ENCODE measurements at regions not wholly inside any gene's neighbourhood (a gene's known extent, or its start where the extent isn't known, plus 50 kb on each side); places are given as distances from the start of the nearest gene placed in this dataset.
"Not testable (repeated sequence)": the region's sequence is repeated elsewhere in the genome, so short reads cannot be mapped to it uniquely, and the experiment has no call there.

DNA sequence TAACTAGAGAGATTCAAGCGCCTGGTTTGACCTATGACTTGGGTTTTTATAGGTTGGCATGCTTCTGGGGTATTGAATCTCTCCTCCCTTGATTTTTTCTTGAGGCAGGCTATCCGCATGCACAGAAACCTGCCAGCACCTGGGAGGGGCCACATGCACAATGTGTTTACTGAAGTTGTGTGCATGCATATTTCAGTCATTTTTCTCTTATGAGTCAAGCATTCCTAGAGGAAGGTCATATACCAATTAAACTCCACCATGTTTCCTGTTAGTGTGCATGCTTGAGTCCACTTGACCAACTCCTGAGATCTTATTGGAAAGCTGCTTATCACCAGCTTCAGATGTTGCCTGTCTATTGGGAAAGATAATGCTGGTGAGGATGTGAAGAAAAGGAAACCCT, 1718.4 kb downstream of the LRRC4C start (continued):
- TF ChIP-seq, protein P1, sequence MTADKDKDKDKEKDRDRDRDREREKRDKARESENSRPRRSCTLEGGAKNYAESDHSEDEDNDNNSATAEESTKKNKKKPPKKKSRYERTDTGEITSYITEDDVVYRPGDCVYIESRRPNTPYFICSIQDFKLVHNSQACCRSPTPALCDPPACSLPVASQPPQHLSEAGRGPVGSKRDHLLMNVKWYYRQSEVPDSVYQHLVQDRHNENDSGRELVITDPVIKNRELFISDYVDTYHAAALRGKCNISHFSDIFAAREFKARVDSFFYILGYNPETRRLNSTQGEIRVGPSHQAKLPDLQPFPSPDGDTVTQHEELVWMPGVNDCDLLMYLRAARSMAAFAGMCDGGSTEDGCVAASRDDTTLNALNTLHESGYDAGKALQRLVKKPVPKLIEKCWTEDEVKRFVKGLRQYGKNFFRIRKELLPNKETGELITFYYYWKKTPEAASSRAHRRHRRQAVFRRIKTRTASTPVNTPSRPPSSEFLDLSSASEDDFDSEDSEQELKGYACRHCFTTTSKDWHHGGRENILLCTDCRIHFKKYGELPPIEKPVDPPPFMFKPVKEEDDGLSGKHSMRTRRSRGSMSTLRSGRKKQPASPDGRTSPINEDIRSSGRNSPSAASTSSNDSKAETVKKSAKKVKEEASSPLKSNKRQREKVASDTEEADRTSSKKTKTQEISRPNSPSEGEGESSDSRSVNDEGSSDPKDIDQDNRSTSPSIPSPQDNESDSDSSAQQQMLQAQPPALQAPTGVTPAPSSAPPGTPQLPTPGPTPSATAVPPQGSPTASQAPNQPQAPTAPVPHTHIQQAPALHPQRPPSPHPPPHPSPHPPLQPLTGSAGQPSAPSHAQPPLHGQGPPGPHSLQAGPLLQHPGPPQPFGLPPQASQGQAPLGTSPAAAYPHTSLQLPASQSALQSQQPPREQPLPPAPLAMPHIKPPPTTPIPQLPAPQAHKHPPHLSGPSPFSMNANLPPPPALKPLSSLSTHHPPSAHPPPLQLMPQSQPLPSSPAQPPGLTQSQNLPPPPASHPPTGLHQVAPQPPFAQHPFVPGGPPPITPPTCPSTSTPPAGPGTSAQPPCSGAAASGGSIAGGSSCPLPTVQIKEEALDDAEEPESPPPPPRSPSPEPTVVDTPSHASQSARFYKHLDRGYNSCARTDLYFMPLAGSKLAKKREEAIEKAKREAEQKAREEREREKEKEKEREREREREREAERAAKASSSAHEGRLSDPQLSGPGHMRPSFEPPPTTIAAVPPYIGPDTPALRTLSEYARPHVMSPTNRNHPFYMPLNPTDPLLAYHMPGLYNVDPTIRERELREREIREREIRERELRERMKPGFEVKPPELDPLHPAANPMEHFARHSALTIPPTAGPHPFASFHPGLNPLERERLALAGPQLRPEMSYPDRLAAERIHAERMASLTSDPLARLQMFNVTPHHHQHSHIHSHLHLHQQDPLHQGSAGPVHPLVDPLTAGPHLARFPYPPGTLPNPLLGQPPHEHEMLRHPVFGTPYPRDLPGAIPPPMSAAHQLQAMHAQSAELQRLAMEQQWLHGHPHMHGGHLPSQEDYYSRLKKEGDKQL (CRISPR knock-in tag; IDR thresholded peaks at IDR 0.05; ENCODE audit: borderline replicate concordance): no peak
- TF ChIP-seq NR3C1 (CRISPR knock-in tag; IDR thresholded peaks at IDR 0.05): no peak
- TF ChIP-seq, protein P2, sequence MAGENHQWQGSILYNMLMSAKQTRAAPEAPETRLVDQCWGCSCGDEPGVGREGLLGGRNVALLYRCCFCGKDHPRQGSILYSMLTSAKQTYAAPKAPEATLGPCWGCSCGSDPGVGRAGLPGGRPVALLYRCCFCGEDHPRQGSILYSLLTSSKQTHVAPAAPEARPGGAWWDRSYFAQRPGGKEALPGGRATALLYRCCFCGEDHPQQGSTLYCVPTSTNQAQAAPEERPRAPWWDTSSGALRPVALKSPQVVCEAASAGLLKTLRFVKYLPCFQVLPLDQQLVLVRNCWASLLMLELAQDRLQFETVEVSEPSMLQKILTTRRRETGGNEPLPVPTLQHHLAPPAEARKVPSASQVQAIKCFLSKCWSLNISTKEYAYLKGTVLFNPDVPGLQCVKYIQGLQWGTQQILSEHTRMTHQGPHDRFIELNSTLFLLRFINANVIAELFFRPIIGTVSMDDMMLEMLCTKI (IDR thresholded peaks at IDR 0.05; ENCODE audit: partially characterized antibody): no peak

DNA sequence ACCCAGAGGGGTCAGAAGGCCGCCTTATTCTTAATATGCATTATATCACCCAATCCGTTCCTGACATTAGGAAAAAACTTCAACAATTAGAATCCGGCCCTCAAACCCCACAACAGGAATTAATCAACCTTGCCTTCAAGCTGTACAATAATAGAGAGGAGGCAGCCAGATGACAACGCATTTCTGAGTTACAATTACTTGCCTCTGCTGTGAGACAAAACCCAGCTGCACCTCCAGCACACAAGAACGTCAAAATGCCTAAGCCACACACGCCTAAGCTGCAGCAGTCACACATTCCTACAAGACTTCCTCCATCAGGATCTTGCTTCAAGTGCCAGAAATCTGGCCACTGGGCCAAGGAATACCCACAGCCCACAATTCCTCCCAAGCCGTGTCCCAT, 1723.1 kb downstream of the LRRC4C start:
- BruUV-seq (replicated peaks); H3K36me3 ChIP-seq (ENCODE audit: control insufficient read depth, insufficient read depth, low read length); intact Hi-C loops (cut with micrococcal nuclease); POLR2A ChIA-PET; H3K9me1 ChIP-seq (ENCODE audit: control insufficient read depth, insufficient read depth, low read length); FAIRE-seq; H3K79me2 ChIP-seq (ENCODE audit: control insufficient read depth, insufficient read depth, low read length); H2AFZ ChIP-seq (ENCODE audit: low read depth, low read length); in situ Hi-C loops (cut with MboI); H3K4me2 ChIP-seq (ENCODE audit: insufficient read depth, low read length); H3K4me3 ChIP-seq; H3K4me1 ChIP-seq (replicated peaks in 1 of 2; ENCODE audit: control insufficient read depth in 2 of 2, insufficient read depth in 2 of 2, low read length in 2 of 2); H4K20me1 ChIP-seq (replicated peaks; ENCODE audit: control insufficient read depth, insufficient read depth, low read length); ATAC-seq; H3K27me3 ChIP-seq (ENCODE audit: control insufficient read depth in 2 of 2, insufficient read depth in 2 of 2, low read length in 2 of 2); H3K9me3 ChIP-seq (replicated peaks; ENCODE audit: control insufficient read depth, insufficient read depth, low read depth, low read length); H3K9ac ChIP-seq (ENCODE audit: insufficient read depth in 1 of 2, low read depth in 2 of 2, low read length in 2 of 2); DNase-seq (ENCODE audit: extremely low read depth in 1 of 4, low spot score in 3 of 4); H3K27ac ChIP-seq (ENCODE audit: extremely low read depth, low read depth, low read length); CTCF ChIA-PET (ENCODE audit: low intra/inter-chr PET ratio): not testable (repeated sequence)
- WGBS (ENCODE audit: insufficient coverage, low coverage, missing lambda C conversion rate): 4% methylated on average over 7 of the region's 7 CpGs
